ENCODE measurements at regions not wholly inside any gene's neighbourhood (a gene's known extent, or its start where the extent isn't known, plus 50 kb on each side); places are given as distances from the start of the nearest gene placed in this dataset.

GRCh38 chr1:47569681-47570470 lies 132.0 kb downstream of the FOXD2 start:
- WGBS (ENCODE audit: insufficient coverage) = 73% methylated on average over 4 of the region's 9 CpGs
- Histone ChIP-seq H3K9me3 (no peaks in the 10 kb centered on the region), H3K4me3 (ENCODE audit: control insufficient read depth in 1 of 2, extremely low read depth in 1 of 2, low read length in 1 of 2) (no peak overlapping the region), H3K27me3 (replicated peaks in 1 of 2; ENCODE audit: control insufficient read depth in 2 of 2, extremely low read depth in 1 of 2, insufficient read depth in 2 of 2, low read length in 1 of 2) (peaks cover 0 to 42% of the 10 kb centered on the region in 2 experiments), H3K27ac (ENCODE audit: low read length) (no peak overlapping the region), H3K4me1 (ENCODE audit: control insufficient read depth in 1 of 2, extremely low read depth in 1 of 2, insufficient read depth in 2 of 2, low read length in 2 of 2) (no peaks in the 10 kb centered on the region), H3K36me3 (ENCODE audit: control insufficient read depth in 2 of 2, extremely low read depth in 1 of 2, insufficient read depth in 1 of 2, low read length in 1 of 2) (no peaks in the 10 kb centered on the region)
- ChIA-PET POLR2A (interaction anchor here in 1 of 2 donors (0.6 kb wide), 1 partner anchor 876 kb away, joined by 3 read pairs; no protein-coding TSS in a partner anchor), CTCF (no interaction called here)
- H3K9me3 Mint-ChIP-seq = no peaks in the 10 kb centered on the region
- peaks cover 12 to 25% of the 10 kb centered on the region in 2 donors for H3K27me3 Mint-ChIP-seq
- no peak for ATAC-seq (replicated peaks in 1 of 4)
- DNase-seq = no peak
- H3K4me1 Mint-ChIP-seq = no peaks in the 10 kb centered on the region
- H3K36me3 Mint-ChIP-seq = no peaks in the 10 kb centered on the region
- no peak overlapping the region for H3K27ac Mint-ChIP-seq
- no peak overlapping the region for H3K4me3 Mint-ChIP-seq

- CTCF ChIA-PET = no interaction called here
- no peak for ATAC-seq (replicated peaks in 1 of 4)
Observed at GRCh38 chr1:47571161-47571560, 133.3 kb downstream of the FOXD2 start.

GRCh38 chr1:47571952-47572351 lies 134.1 kb downstream of the FOXD2 start:
- DNase-seq = no peak
- Histone ChIP-seq H3K36me3 (ENCODE audit: control insufficient read depth in 2 of 2, extremely low read depth in 1 of 2, insufficient read depth in 1 of 2, low read length in 1 of 2) (no peaks in the 10 kb centered on the region), H3K27me3 (replicated peaks in 1 of 2; ENCODE audit: control insufficient read depth in 2 of 2, extremely low read depth in 1 of 2, insufficient read depth in 2 of 2, low read length in 1 of 2) (peaks cover 0 to 37% of the 10 kb centered on the region in 2 experiments), H3K27ac (ENCODE audit: low read length) (no peak overlapping the region), H3K4me3 (ENCODE audit: control insufficient read depth in 1 of 2, extremely low read depth in 1 of 2, low read length in 1 of 2) (no peak overlapping the region), H3K9me3 (no peaks in the 10 kb centered on the region), H3K4me1 (ENCODE audit: control insufficient read depth in 1 of 2, extremely low read depth in 1 of 2, insufficient read depth in 2 of 2, low read length in 2 of 2) (no peaks in the 10 kb centered on the region)
- no peak overlapping the region for H3K4me3 Mint-ChIP-seq
- H3K27me3 Mint-ChIP-seq = peaks cover 29 to 40% of the 10 kb centered on the region in 2 donors
- H3K36me3 Mint-ChIP-seq = no peaks in the 10 kb centered on the region
- CTCF ChIA-PET = interaction anchor here in 1 of 2 donors (0.6 kb wide), 1 partner anchor 575 kb away, joined by 3 read pairs; no protein-coding TSS in a partner anchor
- POLR2A ChIA-PET = no interaction called here
- no peak for ATAC-seq (replicated peaks in 1 of 4)
- no peaks in the 10 kb centered on the region for H3K4me1 Mint-ChIP-seq
- no peak overlapping the region for H3K27ac Mint-ChIP-seq
- WGBS (ENCODE audit: insufficient coverage) = 100% methylated on average over 2 of the region's 2 CpGs
- no peaks in the 10 kb centered on the region for H3K9me3 Mint-ChIP-seq

More at GRCh38 chr1:47571161-47571560, 133.3 kb downstream of the FOXD2 start:
- no peaks in the 10 kb centered on the region for H3K36me3 ChIP-seq (ENCODE audit: control insufficient read depth in 2 of 2, extremely low read depth in 1 of 2, insufficient read depth in 1 of 2, low read length in 1 of 2)
- Mint-ChIP-seq H3K27me3 (peaks cover 22 to 36% of the 10 kb centered on the region in 2 donors), H3K4me3 (no peak overlapping the region), H3K9me3 (no peaks in the 10 kb centered on the region), H3K36me3 (no peaks in the 10 kb centered on the region), H3K27ac (no peak overlapping the region), H3K4me1 (no peaks in the 10 kb centered on the region)
- no peak overlapping the region for H3K4me3 ChIP-seq (ENCODE audit: control insufficient read depth in 1 of 2, extremely low read depth in 1 of 2, low read length in 1 of 2)
- H3K9me3 ChIP-seq = no peaks in the 10 kb centered on the region
- POLR2A ChIA-PET = no interaction called here
- H3K27ac ChIP-seq (ENCODE audit: low read length) = no peak overlapping the region
- no peak for DNase-seq
- H3K4me1 ChIP-seq (ENCODE audit: control insufficient read depth in 1 of 2, extremely low read depth in 1 of 2, insufficient read depth in 2 of 2, low read length in 2 of 2) = no peaks in the 10 kb centered on the region
- 60% methylated on average over 1 of the region's 5 CpGs for WGBS (ENCODE audit: insufficient coverage)
- peaks cover 0 to 38% of the 10 kb centered on the region in 2 experiments for H3K27me3 ChIP-seq (replicated peaks in 1 of 2; ENCODE audit: control insufficient read depth in 2 of 2, extremely low read depth in 1 of 2, insufficient read depth in 2 of 2, low read length in 1 of 2)

GRCh38 chr1:47572731-47573430 lies 135.0 kb downstream of the FOXD2 start:
- CTCF ChIA-PET = no interaction called here
- Histone ChIP-seq H3K36me3 (ENCODE audit: control insufficient read depth in 2 of 2, extremely low read depth in 1 of 2, insufficient read depth in 1 of 2, low read length in 1 of 2) (no peaks in the 10 kb centered on the region), H3K4me1 (ENCODE audit: control insufficient read depth in 1 of 2, extremely low read depth in 1 of 2, insufficient read depth in 2 of 2, low read length in 2 of 2) (no peaks in the 10 kb centered on the region), H3K4me3 (ENCODE audit: control insufficient read depth in 1 of 2, extremely low read depth in 1 of 2, low read length in 1 of 2) (no peak overlapping the region), H3K9me3 (no peaks in the 10 kb centered on the region), H3K27me3 (replicated peaks in 1 of 2; ENCODE audit: control insufficient read depth in 2 of 2, extremely low read depth in 1 of 2, insufficient read depth in 2 of 2, low read length in 1 of 2) (peaks cover 0 to 39% of the 10 kb centered on the region in 2 experiments), H3K27ac (ENCODE audit: low read length) (no peak overlapping the region)
- H3K9me3 Mint-ChIP-seq = no peaks in the 10 kb centered on the region
- ATAC-seq (replicated peaks in 1 of 4) = no peak
- POLR2A ChIA-PET = no interaction called here
- no peak for DNase-seq
- H3K27ac Mint-ChIP-seq = no peak overlapping the region
- H3K4me3 Mint-ChIP-seq = no peak overlapping the region
- no peaks in the 10 kb centered on the region for H3K4me1 Mint-ChIP-seq
- peaks cover 32 to 45% of the 10 kb centered on the region in 2 donors for H3K27me3 Mint-ChIP-seq
- 78% methylated on average over 7 of the region's 13 CpGs for WGBS (ENCODE audit: insufficient coverage)
- no peaks in the 10 kb centered on the region for H3K36me3 Mint-ChIP-seq

GRCh38 chr1:47574451-47575165 lies 136.8 kb downstream of the FOXD2 start:
- Histone ChIP-seq H3K27me3 (replicated peaks in 1 of 2; ENCODE audit: control insufficient read depth in 2 of 2, extremely low read depth in 1 of 2, insufficient read depth in 2 of 2, low read length in 1 of 2) (peaks cover 0 to 42% of the 10 kb centered on the region in 2 experiments), H3K4me1 (ENCODE audit: control insufficient read depth in 1 of 2, extremely low read depth in 1 of 2, insufficient read depth in 2 of 2, low read length in 2 of 2) (no peaks in the 10 kb centered on the region), H3K27ac (ENCODE audit: low read length) (no peak overlapping the region), H3K36me3 (ENCODE audit: control insufficient read depth in 2 of 2, extremely low read depth in 1 of 2, insufficient read depth in 1 of 2, low read length in 1 of 2) (no peaks in the 10 kb centered on the region), H3K9me3 (no peaks in the 10 kb centered on the region), H3K4me3 (ENCODE audit: control insufficient read depth in 1 of 2, extremely low read depth in 1 of 2, low read length in 1 of 2) (no peak overlapping the region)
- ATAC-seq (replicated peaks in 1 of 4) (no peak), DNase-seq (no peak)
- peaks cover 25 to 41% of the 10 kb centered on the region in 2 donors for H3K27me3 Mint-ChIP-seq
- no peak overlapping the region for H3K27ac Mint-ChIP-seq
- H3K4me3 Mint-ChIP-seq = no peak overlapping the region
- H3K4me1 Mint-ChIP-seq = no peaks in the 10 kb centered on the region
- no peaks in the 10 kb centered on the region for H3K9me3 Mint-ChIP-seq
- WGBS (ENCODE audit: insufficient coverage) = 78% methylated on average over 9 of the region's 15 CpGs
- POLR2A ChIA-PET = no interaction called here
- CTCF ChIA-PET = no interaction called here
- no peaks in the 10 kb centered on the region for H3K36me3 Mint-ChIP-seq
